Vagina (tissue), 2 donors: ENCODE measurements at regions not wholly inside any gene's neighbourhood (a gene's known extent, or its start where the extent isn't known, plus 50 kb on each side); places are given as distances from the start of the nearest gene placed in this dataset.

ENCODE experiments used
- POLR2AphosphoS5 ChIP-seq, 2 donors: sonication (generic); formaldehyde crosslinking; IDR thresholded peaks; one replicate each; pipeline ENCODE4 v1.9.0; 2017; ENCODE audit warnings: antibody characterized with exemption in 2 of 2, mild to moderate bottlenecking in 2 of 2, low read depth in 1 of 2; ENCODE audit not compliant: insufficient read depth in 1 of 2
- TF ChIP-seq, protein P1 (sequence below), 3 experiments: fragments of 450-650 bp in 2 of 3; fragments of 200-600 bp in 1 of 3; sonication (generic) in 1 of 3; IDR thresholded peaks; one replicate each; pipeline ENCODE4 v1.5.1; 2017 to 2019; ENCODE audit warnings: antibody characterized with exemption in 3 of 3, mild to moderate bottlenecking in 2 of 3, moderate library complexity in 2 of 3

GRCh38 chr17:74107107-74107506 is 96.4 kb upstream of the RPL38 start:
- TF ChIP-seq, protein P1, sequence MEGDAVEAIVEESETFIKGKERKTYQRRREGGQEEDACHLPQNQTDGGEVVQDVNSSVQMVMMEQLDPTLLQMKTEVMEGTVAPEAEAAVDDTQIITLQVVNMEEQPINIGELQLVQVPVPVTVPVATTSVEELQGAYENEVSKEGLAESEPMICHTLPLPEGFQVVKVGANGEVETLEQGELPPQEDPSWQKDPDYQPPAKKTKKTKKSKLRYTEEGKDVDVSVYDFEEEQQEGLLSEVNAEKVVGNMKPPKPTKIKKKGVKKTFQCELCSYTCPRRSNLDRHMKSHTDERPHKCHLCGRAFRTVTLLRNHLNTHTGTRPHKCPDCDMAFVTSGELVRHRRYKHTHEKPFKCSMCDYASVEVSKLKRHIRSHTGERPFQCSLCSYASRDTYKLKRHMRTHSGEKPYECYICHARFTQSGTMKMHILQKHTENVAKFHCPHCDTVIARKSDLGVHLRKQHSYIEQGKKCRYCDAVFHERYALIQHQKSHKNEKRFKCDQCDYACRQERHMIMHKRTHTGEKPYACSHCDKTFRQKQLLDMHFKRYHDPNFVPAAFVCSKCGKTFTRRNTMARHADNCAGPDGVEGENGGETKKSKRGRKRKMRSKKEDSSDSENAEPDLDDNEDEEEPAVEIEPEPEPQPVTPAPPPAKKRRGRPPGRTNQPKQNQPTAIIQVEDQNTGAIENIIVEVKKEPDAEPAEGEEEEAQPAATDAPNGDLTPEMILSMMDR (IDR thresholded peaks at IDR 0.05): no peak
- no peak for TF ChIP-seq POLR2AphosphoS5 (IDR thresholded peaks at IDR 0.05; ENCODE audit: insufficient read depth in 1 of 2, low read depth in 1 of 2)
